ENCODE measurements at regions not wholly inside any gene's neighbourhood (a gene's known extent, or its start where the extent isn't known, plus 50 kb on each side); places are given as distances from the start of the nearest gene placed in this dataset.

DNA sequence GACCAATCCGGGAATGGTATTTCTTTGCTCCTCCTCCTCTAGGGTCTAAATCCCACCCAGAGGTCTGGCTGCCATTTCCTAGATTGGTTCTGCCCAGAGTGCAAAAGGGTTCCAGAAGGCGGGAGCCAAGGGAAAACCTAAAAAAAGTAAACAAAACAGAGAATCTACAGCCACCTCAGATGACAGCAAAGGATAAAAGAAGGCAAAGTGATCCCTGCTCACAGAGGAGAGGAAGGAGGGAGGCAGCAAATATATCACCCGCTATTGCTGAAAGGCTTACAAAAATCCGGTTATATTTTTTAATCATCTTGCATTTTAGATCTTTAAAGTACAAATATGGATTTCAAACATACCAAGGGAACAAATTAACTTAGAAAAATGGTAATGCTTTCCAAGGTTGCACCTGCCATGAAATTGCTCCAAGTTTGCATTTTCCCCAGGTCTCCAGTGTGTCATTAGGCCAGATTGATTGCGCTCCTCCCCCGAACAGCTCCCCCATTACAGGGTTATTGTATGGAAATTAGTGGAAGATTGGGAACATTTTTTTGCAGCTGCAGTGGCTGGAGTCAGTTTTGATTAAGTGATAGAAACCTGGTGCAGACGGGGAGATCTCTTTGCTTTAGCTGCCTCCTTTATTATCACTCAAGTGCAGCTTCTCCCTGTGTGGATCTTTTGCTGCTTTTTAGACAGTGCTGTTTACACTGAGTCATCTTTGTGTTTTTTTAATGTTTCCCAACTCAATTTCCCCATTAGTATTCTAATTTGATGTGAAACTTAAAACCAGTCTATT lies 280.5 kb upstream of the CAMK1G start:
- TF ChIP-seq, protein P1, sequence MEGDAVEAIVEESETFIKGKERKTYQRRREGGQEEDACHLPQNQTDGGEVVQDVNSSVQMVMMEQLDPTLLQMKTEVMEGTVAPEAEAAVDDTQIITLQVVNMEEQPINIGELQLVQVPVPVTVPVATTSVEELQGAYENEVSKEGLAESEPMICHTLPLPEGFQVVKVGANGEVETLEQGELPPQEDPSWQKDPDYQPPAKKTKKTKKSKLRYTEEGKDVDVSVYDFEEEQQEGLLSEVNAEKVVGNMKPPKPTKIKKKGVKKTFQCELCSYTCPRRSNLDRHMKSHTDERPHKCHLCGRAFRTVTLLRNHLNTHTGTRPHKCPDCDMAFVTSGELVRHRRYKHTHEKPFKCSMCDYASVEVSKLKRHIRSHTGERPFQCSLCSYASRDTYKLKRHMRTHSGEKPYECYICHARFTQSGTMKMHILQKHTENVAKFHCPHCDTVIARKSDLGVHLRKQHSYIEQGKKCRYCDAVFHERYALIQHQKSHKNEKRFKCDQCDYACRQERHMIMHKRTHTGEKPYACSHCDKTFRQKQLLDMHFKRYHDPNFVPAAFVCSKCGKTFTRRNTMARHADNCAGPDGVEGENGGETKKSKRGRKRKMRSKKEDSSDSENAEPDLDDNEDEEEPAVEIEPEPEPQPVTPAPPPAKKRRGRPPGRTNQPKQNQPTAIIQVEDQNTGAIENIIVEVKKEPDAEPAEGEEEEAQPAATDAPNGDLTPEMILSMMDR (IDR thresholded peaks at IDR 0.05), result no peak
- TF ChIP-seq POLR2A (IDR thresholded peaks at IDR 0.05) (no peak), EP300 (IDR thresholded peaks at IDR 0.05) (no peak), POLR2AphosphoS5 (IDR thresholded peaks at IDR 0.05) (no peak)

All from sigmoid colon (tissue), 4 donors.